MM.1S (cell line): ENCODE measurements at regions not wholly inside any gene's neighbourhood (a gene's known extent, or its start where the extent isn't known, plus 50 kb on each side); places are given as distances from the start of the nearest gene placed in this dataset.

Experiments used
- CTCF ChIP-seq: fragments of 300-600 bp; sonication (generic); IDR thresholded peaks from 2 replicates; pipeline ENCODE4 v1.5.1; 2016; ENCODE audit warnings: antibody characterized with exemption, low read length, mixed read lengths
- EZH2 ChIP-seq: fragments of 300-600 bp; sonication (generic); optimal IDR thresholded peaks from 2 replicates; pipeline ENCODE3; 2017; ENCODE audit warnings: low read depth, mild to moderate bottlenecking, antibody characterized with exemption, low read length, mixed read lengths

- TF ChIP-seq EZH2, result no peak
- no peak for TF ChIP-seq CTCF
These were observed 144.1 kb upstream of the GALNT15 start for GRCh38 chr3:16030342-16030741.
